Peyer's patch (tissue), 4 donors: ENCODE measurements at regions not wholly inside any gene's neighbourhood (a gene's known extent, or its start where the extent isn't known, plus 50 kb on each side); places are given as distances from the start of the nearest gene placed in this dataset.

Experiments used
- DNase-seq, 3 donors: peaks; one replicate each; pipeline ENCODE4 v3.0.0-alpha.2; 2017 to 2019
- H3K27ac ChIP-seq, 4 donors: fragments of 200-600 bp; sonication (generic); one replicate each; pipeline ENCODE4 v1.5.1; 2016 to 2019
- H3K27me3 ChIP-seq, 2 donors: fragments of 200-600 bp; sonication (generic); one replicate each; pipeline ENCODE4 v1.5.1; 2019
- H3K36me3 ChIP-seq, 3 donors: fragments of 200-600 bp; sonication (generic); one replicate each; pipeline ENCODE4 v1.5.1; 2016 to 2019
- H3K4me1 ChIP-seq, 4 donors: fragments of 200-600 bp; sonication (generic); one replicate each; pipeline ENCODE4 v1.5.1; 2016 to 2019
- H3K4me3 ChIP-seq, 4 donors: fragments of 200-600 bp; sonication (generic); 1 replicate in 3 of 4; 2 replicates in 1 of 4; pipeline ENCODE4 v1.5.1; 2016 to 2019; ENCODE audit warnings: mild to moderate bottlenecking in 1 of 4
- H3K9me3 ChIP-seq, 4 donors: fragments of 200-600 bp; sonication (generic); one replicate each; pipeline ENCODE4 v1.5.1; 2016 to 2019; ENCODE audit warnings: mild to moderate bottlenecking in 1 of 4
- CTCF ChIP-seq, 6 experiments: fragments of 450-650 bp in 4 of 6; fragments of 200-600 bp in 2 of 6; sonication (generic) in 1 of 6; IDR thresholded peaks; one replicate each; pipeline ENCODE4 v1.5.1; 2017 to 2019; ENCODE audit warnings: antibody characterized with exemption in 6 of 6, mild to moderate bottlenecking in 3 of 6, moderate library complexity in 1 of 6
- POLR2A ChIP-seq, 2 donors: fragments of 450-650 bp; IDR thresholded peaks; one replicate each; pipeline ENCODE4 v1.5.1; 2017; ENCODE audit warnings: antibody characterized with exemption in 2 of 2, mild to moderate bottlenecking in 2 of 2, moderate library complexity in 2 of 2

GRCh38 chr3:43185983-43186314 lies 80.1 kb upstream of the POMGNT2 start:
- no peak for DNase-seq
- H3K27me3 ChIP-seq = no peaks in the 10 kb centered on the region
- TF ChIP-seq POLR2A (IDR thresholded peaks at IDR 0.05) (no peak), CTCF (IDR thresholded peaks at IDR 0.05) (no peak)
- H3K9me3 ChIP-seq = no peaks in the 10 kb centered on the region
- peaks cover 0 to 6% (median 5%) of the 10 kb centered on the region in 4 donors for H3K4me1 ChIP-seq
- H3K4me3 ChIP-seq = no peak overlapping the region
- H3K36me3 ChIP-seq = no peaks in the 10 kb centered on the region
- H3K27ac ChIP-seq = no peak overlapping the region

DNA sequence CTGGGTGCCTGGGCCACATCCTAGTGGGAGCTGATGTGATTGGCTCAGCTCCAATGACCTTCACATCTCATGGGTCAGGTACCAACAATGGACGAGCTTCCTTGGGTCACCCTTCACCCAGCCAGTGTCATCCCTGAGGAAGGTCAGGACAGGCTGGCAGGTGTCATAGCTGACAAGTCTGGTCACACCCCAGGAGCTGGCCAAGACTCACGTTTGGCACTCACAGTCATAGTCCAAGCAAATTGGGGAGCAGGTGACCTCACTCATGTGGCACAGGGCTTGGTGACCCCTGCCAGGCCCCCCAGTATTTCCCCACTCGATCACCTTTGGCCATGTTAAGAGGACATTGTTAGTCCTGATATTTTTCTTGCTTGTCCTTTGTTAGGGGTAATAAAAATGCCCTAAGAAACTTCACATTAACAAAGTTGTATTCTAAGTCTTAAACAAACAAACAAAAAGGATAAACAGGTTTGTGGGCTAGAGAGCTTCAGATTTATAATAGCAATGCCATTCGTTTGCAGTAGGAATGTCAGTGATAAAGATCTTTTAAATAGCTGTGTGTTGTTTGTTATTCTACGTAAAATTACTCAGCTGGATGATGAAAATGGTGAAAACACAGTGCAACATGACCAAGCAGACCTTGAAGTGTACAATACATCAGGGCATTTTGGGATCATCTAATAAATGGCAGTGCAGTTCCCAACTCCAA lies 79.5 kb upstream of the POMGNT2 start:
- TF ChIP-seq POLR2A (IDR thresholded peaks at IDR 0.05) = no peak
- TF ChIP-seq CTCF (IDR thresholded peaks at IDR 0.05) = no peak
- no peaks in the 10 kb centered on the region for H3K36me3 ChIP-seq
- H3K9me3 ChIP-seq = no peaks in the 10 kb centered on the region
- H3K27ac ChIP-seq = no peak overlapping the region
- peaks cover 0 to 11% (median 10%) of the 10 kb centered on the region in 4 donors for H3K4me1 ChIP-seq
- H3K4me3 ChIP-seq = no peak overlapping the region
- no peak for DNase-seq
- no peaks in the 10 kb centered on the region for H3K27me3 ChIP-seq

DNA sequence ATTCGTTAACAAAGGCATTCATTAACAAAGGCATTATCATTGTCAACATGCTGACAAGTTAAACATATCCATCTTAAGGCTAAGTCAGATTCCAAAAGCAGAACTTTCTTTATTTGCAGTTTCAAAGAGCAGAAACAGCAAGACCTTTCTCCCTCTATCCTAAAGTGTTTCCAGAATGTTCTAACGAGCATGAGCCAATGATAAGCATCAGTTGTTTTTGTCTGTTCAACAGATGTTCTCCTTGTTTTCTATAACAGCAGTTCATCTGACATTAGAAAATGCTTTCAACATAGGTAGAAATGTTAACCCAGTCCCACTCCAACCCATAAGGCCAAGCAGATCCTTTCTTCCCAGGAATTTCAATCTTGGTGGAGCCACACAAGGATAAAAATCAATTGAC lies 77.6 kb upstream of the POMGNT2 start:
- no peak for TF ChIP-seq CTCF (IDR thresholded peaks at IDR 0.05)
- no peak for TF ChIP-seq POLR2A (IDR thresholded peaks at IDR 0.05)
- no peak for DNase-seq
- Histone ChIP-seq H3K9me3 (no peaks in the 10 kb centered on the region), H3K36me3 (no peaks in the 10 kb centered on the region), H3K27me3 (no peaks in the 10 kb centered on the region), H3K4me1 (peaks cover 0 to 26% (median 21%) of the 10 kb centered on the region in 4 donors), H3K4me3 (no peak overlapping the region), H3K27ac (no peak overlapping the region)

DNA sequence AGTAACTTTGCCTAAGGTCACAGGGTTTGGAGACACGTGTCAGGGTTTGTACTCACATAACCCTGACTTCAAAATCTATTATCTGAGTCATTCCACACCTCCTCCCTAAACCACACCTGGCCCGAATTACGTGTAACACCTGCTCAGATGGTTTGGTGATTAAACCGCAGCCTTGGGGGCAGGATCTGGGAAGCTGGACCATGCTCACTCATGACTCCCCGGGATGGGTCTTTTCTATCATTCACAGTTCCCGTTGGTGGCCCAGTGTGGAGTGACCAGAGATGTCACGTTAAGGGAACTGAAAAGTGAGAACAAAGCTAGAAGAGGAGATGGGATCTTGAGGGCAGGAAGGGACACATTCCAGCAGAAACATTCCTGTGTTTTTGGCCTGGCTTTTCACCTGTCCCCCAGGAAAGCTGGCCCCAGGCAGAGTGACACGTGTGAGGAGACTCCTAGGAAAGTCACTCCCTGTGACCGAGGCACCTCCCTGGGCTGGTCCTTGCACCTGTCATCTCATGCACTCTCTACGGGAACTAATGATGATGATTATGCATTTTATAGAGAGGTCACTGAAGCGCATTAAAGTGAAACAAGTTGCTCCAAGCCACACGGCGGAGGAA lies 75.4 kb upstream of the POMGNT2 start:
- Histone ChIP-seq H3K4me3 (no peak overlapping the region), H3K27me3 (no peaks in the 10 kb centered on the region), H3K27ac (peak overlapping the region; percentile 60 to 94 (median 78)), H3K9me3 (no peaks in the 10 kb centered on the region), H3K4me1 (peaks cover 0 to 27% (median 21%) of the 10 kb centered on the region in 4 donors), H3K36me3 (no peaks in the 10 kb centered on the region)
- peak; percentile 36 to 86 (median 76) for DNase-seq
- TF ChIP-seq POLR2A (IDR thresholded peaks at IDR 0.05) (peak in 1 of 2 donors; percentile 9), CTCF (IDR thresholded peaks at IDR 0.05) (no peak)

- no peak for DNase-seq
- Histone ChIP-seq H3K4me3 (no peak overlapping the region), H3K36me3 (no peaks in the 10 kb centered on the region), H3K4me1 (peaks cover 0 to 27% (median 21%) of the 10 kb centered on the region in 4 donors), H3K9me3 (no peaks in the 10 kb centered on the region), H3K27ac (peak overlapping the region; percentile 60 to 94 (median 78)), H3K27me3 (no peaks in the 10 kb centered on the region)
- no peak for TF ChIP-seq CTCF (IDR thresholded peaks at IDR 0.05)
- TF ChIP-seq POLR2A (IDR thresholded peaks at IDR 0.05) = no peak
These were observed 74.8 kb upstream of the POMGNT2 start for GRCh38 chr3:43180694-43181093.
